ENCODE measurements at regions not wholly inside any gene's neighbourhood (a gene's known extent, or its start where the extent isn't known, plus 50 kb on each side); places are given as distances from the start of the nearest gene placed in this dataset.

- TF ChIP-seq CTCF (IDR thresholded peaks at IDR 0.05) (no peak), POLR2A (IDR thresholded peaks at IDR 0.05) (no peak)
Measured at GRCh38 chr11:92475819-92476218, 251.2 kb downstream of the FAT3 start.
